Fibroblast of skin of right biceps (primary cell): ENCODE measurements at regions not wholly inside any gene's neighbourhood (a gene's known extent, or its start where the extent isn't known, plus 50 kb on each side); places are given as distances from the start of the nearest gene placed in this dataset.
A peak's percentile ranks its signal among the peaks of the same experiment; 100 is the strongest.
"Not testable (repeated sequence)": the region's sequence is repeated elsewhere in the genome, so short reads cannot be mapped to it uniquely, and the experiment has no call there.

Source experiments
- DNase-seq: peaks from one replicate; pipeline ENCODE4 v3.0.0-alpha.2; 2013

DNA sequence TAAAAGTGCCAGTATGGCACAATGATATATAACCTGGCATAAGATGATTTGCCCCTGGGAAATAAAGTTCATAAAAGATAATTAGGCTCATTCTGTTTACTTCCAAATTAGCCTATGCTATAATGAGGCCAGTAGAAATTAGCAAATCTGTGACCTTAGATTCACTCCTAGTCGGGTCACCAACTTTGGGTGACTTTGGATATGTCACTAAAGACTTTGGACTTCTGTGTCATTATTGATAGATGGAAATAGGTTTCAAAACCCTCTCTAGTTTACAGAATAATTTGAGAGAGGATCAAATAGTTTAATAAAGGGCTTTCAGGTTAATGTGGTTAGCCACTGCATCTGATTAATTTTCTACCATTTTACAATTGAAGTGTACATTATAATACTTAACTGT, 1869.3 kb upstream of the FLRT2 start:
- DNase-seq, result no peak

DNA sequence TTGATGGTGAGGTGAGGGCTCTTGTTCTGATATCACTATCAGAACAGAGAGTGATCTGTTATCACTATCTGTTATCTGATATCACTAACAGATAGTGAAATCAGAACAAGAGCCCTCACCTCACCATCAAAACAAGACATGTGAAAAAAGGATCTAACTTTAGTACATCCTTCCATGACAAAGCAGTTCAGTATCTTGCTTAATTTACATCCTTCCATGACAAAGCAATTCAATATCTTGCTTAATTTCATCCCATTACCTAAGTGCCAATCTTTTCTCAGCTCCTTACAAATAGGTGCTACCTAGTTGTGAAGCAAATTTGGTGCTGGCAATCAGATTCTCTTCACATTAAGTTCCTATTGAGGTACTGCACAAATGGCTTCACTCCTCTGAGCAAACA, 1865.6 kb upstream of the FLRT2 start:
- DNase-seq, result no peak

GRCh38 chr14:83689265-83689664, 1840.7 kb upstream of the FLRT2 start:
- no peak for DNase-seq

- no peak for DNase-seq
Measured at GRCh38 chr14:83697099-83697498, 1832.8 kb upstream of the FLRT2 start.

DNA sequence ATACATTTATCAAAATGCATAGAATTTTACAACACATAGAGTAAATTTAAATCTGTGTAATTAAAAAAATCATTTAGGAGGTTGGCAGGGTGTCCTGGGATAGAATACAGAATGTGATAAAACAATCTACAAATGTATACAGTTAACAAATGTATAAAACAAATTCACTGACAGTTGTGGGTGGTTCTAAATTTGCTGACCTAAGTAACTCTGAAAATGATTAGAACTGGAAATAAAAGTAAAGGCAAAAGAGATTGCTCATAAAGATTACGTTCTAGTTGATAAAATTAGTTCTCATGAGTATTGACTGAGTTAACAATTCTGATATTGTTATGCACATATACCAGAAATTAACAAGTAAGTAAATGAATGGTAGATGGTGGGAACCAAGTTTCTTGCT, 1827.3 kb upstream of the FLRT2 start:
- DNase-seq, result no peak

- DNase-seq, result no peak
Measured at GRCh38 chr14:83706231-83706954, 1823.6 kb upstream of the FLRT2 start.

- no peak for DNase-seq
Measured at GRCh38 chr14:83707056-83707455, 1822.9 kb upstream of the FLRT2 start.

DNA sequence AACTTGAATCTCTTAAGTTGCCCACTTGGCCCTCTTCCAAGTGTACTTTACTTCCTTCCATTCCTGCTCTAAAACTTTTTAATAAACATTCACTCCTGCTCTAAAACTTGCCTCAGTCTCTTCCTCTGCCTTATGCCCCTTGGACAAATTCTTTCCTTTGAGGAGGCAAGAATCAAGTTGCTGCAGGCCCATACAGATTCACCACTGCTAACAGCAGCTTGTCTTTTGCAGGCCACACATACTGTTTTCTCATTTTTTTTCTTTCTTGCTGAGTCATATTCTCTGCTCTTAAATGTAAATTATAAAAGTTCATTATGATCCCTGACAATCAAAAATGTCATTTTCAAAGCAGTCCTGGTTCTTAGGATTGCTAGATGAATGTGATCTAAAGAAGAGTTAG, 1820.8 kb upstream of the FLRT2 start:
- no peak for DNase-seq

GRCh38 chr14:83711046-83711445, 1818.9 kb upstream of the FLRT2 start:
- DNase-seq, result no peak

DNA sequence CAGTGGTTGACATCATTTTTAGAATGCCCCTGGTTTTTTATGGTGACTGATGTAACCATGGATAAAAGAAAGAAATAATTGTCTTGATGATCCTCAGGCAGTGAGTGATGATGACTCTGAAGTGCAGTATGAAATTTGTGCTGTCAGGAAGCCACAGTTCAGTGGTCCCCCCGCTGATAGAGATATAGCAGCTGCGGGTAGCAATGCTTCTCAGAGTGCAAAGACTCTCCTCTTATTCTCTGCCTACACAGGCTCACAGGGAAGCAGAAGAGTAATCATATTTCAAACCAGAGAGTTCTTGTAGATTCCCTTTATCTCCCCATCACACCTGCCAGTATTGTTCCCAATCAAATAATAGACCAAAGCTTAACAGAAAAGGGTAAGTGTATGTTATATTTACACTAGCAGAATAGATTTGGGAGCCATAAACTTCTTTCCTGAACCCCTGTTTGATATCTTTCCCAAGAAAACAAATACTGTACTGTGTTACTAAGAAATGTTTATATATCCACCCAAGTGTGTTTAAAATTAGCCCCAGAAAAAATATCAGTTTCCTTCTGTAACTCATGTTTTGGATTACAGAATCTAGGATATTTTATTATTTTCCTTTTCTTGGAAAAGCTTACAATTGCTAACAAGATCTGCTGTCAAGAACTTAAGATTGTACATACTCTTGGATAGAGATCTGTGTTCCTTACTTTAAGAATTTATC, 1817.4 kb upstream of the FLRT2 start:
- DNase-seq, result no peak

- DNase-seq, result no peak
Measured at GRCh38 chr14:83713732-83714131, 1816.2 kb upstream of the FLRT2 start.

- no peak for DNase-seq
Measured at GRCh38 chr14:83714151-83714550, 1815.8 kb upstream of the FLRT2 start.

GRCh38 chr14:83719435-83719834, 1810.5 kb upstream of the FLRT2 start:
- DNase-seq, result not testable (repeated sequence)

- no peak for DNase-seq
Measured at GRCh38 chr14:83733670-83734069, 1796.3 kb upstream of the FLRT2 start.

GRCh38 chr14:83734431-83734830, 1795.5 kb upstream of the FLRT2 start:
- DNase-seq, result no peak

- no peak for DNase-seq
Measured at GRCh38 chr14:83741269-83741668, 1788.7 kb upstream of the FLRT2 start.

DNA sequence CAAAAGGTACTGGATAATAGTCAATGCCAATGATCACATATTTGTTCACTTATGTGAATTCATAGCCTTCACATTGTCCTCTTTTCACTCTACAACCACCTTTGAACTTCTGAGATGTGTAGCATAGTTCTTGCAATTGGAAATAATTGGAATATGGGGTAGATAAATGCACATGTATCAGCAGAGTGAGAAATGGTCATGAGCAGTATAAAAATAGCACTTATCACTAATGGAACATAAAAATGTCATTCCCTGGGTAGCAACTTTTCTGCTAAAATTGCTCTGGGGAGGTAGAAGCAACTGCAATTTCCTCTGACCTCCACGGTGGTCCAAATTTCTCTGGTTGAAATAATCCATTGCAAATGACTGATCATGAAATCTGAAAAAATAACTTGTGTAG, 1785.7 kb upstream of the FLRT2 start:
- no peak for DNase-seq

DNA sequence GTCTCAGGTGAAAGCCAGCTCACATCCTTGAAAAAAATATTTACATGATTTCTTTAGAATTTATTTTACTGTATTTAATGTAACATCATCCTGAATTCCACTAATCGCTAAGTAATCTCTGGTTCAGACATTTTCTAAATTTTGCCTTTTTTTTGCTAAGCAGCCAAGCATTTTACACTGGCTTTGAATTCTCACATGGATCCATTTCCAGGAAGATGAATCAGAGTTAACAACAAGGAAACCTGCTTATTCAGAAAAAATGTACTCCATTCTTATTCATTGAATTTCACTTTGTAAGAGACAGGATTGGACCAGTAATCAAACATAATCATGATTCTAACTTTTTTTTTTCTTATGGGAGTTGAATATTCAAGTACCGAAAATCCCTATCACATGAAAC, 1785.1 kb upstream of the FLRT2 start:
- peak; percentile 5 for DNase-seq

GRCh38 chr14:83746336-83746735, 1783.6 kb upstream of the FLRT2 start:
- no peak for DNase-seq

DNA sequence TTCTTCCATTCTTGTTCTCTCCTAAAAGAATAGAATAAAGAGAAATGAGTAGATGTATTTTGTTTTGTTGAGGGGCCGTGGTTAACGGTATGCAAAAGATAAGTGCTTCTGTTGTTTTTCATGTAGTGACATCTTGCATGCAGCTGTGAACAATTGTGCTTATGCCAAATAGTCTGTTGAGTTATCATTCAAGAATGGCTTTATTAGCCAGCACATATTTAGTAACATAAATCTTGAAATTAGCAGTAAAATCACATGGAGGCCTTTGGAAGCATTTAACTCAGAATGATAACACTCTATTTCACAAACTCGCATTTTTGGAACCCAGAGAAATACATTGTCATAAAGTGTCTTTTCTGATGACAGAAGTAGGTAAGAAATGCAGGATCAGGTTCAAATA, 1772.0 kb upstream of the FLRT2 start:
- peak; percentile 56 for DNase-seq

GRCh38 chr14:83764656-83765599, 1765.0 kb upstream of the FLRT2 start:
- no peak for DNase-seq

- no peak for DNase-seq
Measured at GRCh38 chr14:83777516-83777915, 1752.4 kb upstream of the FLRT2 start.

DNA sequence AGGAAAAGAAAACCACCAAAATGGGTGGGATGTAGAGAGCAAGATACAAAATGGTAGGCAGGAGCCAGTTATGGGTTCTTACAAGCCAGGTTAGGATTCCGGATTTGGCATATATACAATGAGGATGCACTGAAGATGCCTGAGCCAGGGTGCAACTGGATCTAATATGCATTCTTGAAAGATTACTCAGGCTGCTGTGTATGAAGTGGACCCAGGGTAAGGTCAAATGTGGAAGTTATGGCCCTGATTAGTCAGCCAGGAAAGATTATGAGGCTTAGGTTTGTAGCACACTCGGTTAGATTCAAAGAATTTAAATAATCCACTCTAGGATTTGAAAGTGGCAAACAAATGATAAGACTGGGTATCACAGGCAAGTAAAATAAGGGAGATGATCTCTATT, 1750.7 kb upstream of the FLRT2 start:
- peak; percentile 70 for DNase-seq

DNA sequence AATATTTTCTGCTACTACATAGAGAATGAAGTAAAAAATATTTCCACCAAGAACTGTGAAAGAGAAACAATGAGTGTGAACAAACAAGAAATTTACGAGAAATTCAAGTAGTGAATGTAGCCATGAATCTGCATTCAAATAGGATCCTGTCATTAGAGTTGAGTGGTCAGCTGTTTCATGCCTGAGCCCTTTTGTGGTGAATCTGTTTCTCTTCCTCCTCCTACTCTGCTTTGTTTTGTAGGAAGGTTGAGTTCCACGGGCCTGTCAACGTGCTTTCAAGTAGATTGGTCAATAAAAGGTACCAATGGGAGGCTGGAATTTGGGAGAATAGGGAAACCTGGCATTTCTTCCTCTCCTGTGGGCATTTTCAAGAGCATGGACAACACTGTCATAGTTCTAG, 1749.6 kb upstream of the FLRT2 start:
- DNase-seq, result no peak
